ENCODE measurements at regions not wholly inside any gene's neighbourhood (a gene's known extent, or its start where the extent isn't known, plus 50 kb on each side); places are given as distances from the start of the nearest gene placed in this dataset.

GRCh38 chr2:64853306-64853705 is 135.9 kb upstream of the SLC1A4 start:
- intact Hi-C loops (cut with DNase I): no loop called here
- 92 to 94% (median 92%) methylated on average over 5 of the region's 5 CpGs for WGBS, 3 donors

GRCh38 chr2:64853894-64854293 is 135.3 kb upstream of the SLC1A4 start:
- Histone ChIP-seq H3K4me1 (ENCODE audit: insufficient read depth) (peaks cover 18% of the 10 kb centered on the region), H3K4me3 (no peak overlapping the region), H3K36me3 (no peaks in the 10 kb centered on the region), H3K27ac (no peak overlapping the region), H3K9me3 (no peaks in the 10 kb centered on the region), H3K27me3 (no peaks in the 10 kb centered on the region)
- TF ChIP-seq EP300 (IDR thresholded peaks at IDR 0.05) (no peak), CTCF (IDR thresholded peaks at IDR 0.05) (no peak), POLR2A (IDR thresholded peaks at IDR 0.05) (no peak)
- intact Hi-C loops (cut with DNase I): no loop called here
- whole genome bisulfite sequencing, 3 donors: 92 to 100% (median 94%) methylated on average over 1 of the region's 1 CpG
- no peak for DNase-seq

More at GRCh38 chr2:64853306-64853705, 135.9 kb upstream of the SLC1A4 start:
- TF ChIP-seq POLR2A (IDR thresholded peaks at IDR 0.05) (no peak), EP300 (IDR thresholded peaks at IDR 0.05) (no peak), CTCF (IDR thresholded peaks at IDR 0.05) (no peak)
- Histone ChIP-seq H3K27me3 (no peaks in the 10 kb centered on the region), H3K4me1 (ENCODE audit: insufficient read depth) (peaks cover 15% of the 10 kb centered on the region), H3K4me3 (no peak overlapping the region), H3K9me3 (no peaks in the 10 kb centered on the region), H3K27ac (peak overlapping the region in 1 of 2 donors; percentile 54), H3K36me3 (no peaks in the 10 kb centered on the region)
- no peak for DNase-seq

- no peaks in the 10 kb centered on the region for H3K27me3 ChIP-seq
- intact Hi-C loops (cut with DNase I): loop anchor here in 3 of 4 donors (5.0 kb wide), 2 partner anchors 88 to 213 kb away; no protein-coding TSS in a partner anchor
- DNase-seq: peak in 2 of 5 donors; percentile 47 to 51
- H3K36me3 ChIP-seq: no peaks in the 10 kb centered on the region
- H3K27ac ChIP-seq: no peak overlapping the region
- TF ChIP-seq CTCF (IDR thresholded peaks at IDR 0.05) (no peak), EP300 (IDR thresholded peaks at IDR 0.05) (no peak)
- no peak overlapping the region for H3K4me3 ChIP-seq
- peaks cover 18% of the 10 kb centered on the region for H3K4me1 ChIP-seq (ENCODE audit: insufficient read depth)
- no peaks in the 10 kb centered on the region for H3K9me3 ChIP-seq
- WGBS, 3 donors: 38 to 93% (median 86%) methylated on average over 1 of the region's 1 CpG
These were observed 134.4 kb upstream of the SLC1A4 start for GRCh38 chr2:64854773-64855237.

GRCh38 chr2:64857581-64858471 is 131.4 kb upstream of the SLC1A4 start:
- Histone ChIP-seq H3K9me3 (no peaks in the 10 kb centered on the region), H3K4me3 (no peak overlapping the region), H3K27ac (peak overlapping the region; percentile 64 to 90), H3K36me3 (no peaks in the 10 kb centered on the region), H3K27me3 (no peaks in the 10 kb centered on the region), H3K4me1 (ENCODE audit: insufficient read depth) (peaks cover 14% of the 10 kb centered on the region)
- WGBS, 3 donors: 16 to 22% (median 19%) methylated on average over 18 of the region's 18 CpGs
- TF ChIP-seq CTCF (IDR thresholded peaks at IDR 0.05) (no peak), EP300 (IDR thresholded peaks at IDR 0.05) (no peak), POLR2A (IDR thresholded peaks at IDR 0.05) (no peak)
- peak; percentile 72 to 87 (median 83) for DNase-seq
- intact Hi-C loops (cut with DNase I): loop anchor here in 3 of 4 donors (5.0 kb wide), 2 partner anchors 91 to 216 kb away; no protein-coding TSS in a partner anchor
